ENCODE measurements at regions not wholly inside any gene's neighbourhood (a gene's known extent, or its start where the extent isn't known, plus 50 kb on each side); places are given as distances from the start of the nearest gene placed in this dataset.

- TF ChIP-seq SP1 (IDR thresholded peaks at IDR 0.05): no peak
- TF ChIP-seq BHLHE40 (IDR thresholded peaks at IDR 0.05; ENCODE audit: borderline replicate concordance): no peak
- no peak for TF ChIP-seq NFRKB (IDR thresholded peaks at IDR 0.05)
- no peak for TF ChIP-seq ELF4 (IDR thresholded peaks at IDR 0.05)
- TF ChIP-seq CTBP1 (IDR thresholded peaks at IDR 0.05; ENCODE audit: borderline replicate concordance): no peak
- TF ChIP-seq FOXM1 (IDR thresholded peaks at IDR 0.05; ENCODE audit: borderline replicate concordance): no peak
- no peak for TF ChIP-seq FOXA1 (IDR thresholded peaks at IDR 0.05)
- TF ChIP-seq TARDBP (IDR thresholded peaks at IDR 0.05): no peak
- TF ChIP-seq FOXK2 (IDR thresholded peaks at IDR 0.05): no peak
- no peak for TF ChIP-seq ZNF384 (IDR thresholded peaks at IDR 0.05)
These were observed 496.4 kb downstream of the FOXO1 start for GRCh38 chr13:40170091-40170490.
